Glomerular endothelial cell (primary cell): ENCODE measurements at regions not wholly inside any gene's neighbourhood (a gene's known extent, or its start where the extent isn't known, plus 50 kb on each side); places are given as distances from the start of the nearest gene placed in this dataset.

ENCODE experiments used
- DNase-seq: peaks from one replicate; pipeline ENCODE4 v3.0.0-alpha.2; 2011; ENCODE audit warnings: low read depth, low spot score; ENCODE audit errors: extremely low read depth

DNA sequence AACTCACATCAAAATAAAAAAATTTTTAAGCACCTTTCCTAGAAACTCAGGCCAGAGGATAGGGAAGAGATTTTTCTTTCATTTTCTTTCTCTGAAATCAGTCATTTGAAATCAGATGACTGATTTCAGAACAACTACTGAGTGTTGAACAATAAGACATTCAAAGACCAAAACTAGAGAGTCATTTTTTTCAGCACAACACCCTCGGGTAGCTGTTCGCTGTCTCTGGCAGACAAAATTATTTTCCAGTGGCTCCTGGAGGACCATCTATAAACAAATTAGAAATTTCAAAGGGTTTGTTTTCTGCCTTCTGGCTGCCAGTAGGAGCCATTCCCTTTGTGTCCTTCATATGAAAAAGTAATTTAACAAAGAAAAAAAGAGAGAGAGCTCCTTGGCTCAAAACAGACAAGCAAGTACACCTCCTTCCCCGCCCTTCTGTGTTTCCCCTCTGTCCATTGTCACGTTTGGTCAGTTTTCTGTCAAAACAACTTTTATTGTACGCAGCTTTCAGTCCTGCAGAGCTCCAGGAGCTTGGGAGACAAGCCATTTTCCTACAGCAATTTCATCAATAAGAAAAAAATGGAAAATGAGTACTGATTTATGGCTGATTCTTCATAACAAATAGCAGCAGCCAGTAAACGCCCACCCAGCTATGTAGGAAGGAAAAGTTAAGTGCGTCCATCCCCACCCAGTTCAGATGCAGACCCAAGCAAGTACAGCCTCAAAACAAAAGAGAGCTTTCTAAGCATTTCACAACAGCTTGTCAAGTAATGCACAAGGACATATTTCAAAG, 405.2 kb downstream of the ZNF608 start:
- DNase-seq: no peak

DNA sequence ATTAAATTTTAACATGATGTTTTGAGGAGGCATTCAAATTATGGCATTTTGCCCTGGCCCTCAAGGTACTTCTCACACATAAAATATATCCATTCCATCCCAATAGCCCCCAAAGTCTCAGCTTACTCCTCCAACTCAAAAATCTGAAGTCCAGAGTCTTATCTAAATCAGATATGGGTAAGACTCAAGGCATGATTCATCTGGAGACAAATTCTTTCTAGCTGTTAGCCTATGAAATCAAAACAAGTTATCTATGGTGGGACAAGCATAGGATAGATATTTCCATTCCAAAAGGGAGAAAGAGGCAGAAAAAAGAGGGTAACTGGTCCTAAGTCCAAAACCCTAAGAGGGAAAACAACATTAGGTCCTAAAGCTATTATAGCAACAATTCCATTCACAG, 408.4 kb downstream of the ZNF608 start:
- DNase-seq: no peak

DNA sequence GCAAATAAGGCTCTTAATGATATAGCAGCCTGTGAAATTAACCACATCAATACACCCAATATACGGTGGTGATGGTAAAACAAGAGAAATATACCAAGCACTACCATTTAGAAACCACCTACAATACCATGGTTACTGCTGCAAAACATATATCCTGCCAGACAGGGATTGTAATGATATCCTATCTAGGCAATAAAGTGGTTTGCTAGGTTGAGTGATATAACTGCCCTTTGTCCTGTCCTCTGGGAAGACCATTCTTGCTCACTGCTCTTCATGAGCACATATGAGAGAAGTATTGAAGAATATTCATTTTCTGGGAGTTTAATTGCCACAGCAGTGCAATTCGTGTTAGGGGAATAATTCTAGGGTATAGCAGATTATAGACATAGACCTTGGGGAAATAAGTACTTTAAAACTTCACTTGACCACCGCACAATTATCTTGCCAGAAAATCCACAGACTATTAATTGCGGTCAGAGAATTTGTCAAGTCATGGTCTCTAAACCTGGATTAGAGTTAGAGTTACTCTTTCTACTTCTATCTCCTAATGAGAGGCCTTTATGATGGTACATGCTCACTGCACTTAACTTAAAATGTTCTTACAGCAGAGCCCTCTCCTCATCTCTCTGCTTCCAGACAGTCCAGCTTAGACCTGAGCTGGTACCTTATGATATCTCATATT, 413.0 kb downstream of the ZNF608 start:
- no peak for DNase-seq

DNA sequence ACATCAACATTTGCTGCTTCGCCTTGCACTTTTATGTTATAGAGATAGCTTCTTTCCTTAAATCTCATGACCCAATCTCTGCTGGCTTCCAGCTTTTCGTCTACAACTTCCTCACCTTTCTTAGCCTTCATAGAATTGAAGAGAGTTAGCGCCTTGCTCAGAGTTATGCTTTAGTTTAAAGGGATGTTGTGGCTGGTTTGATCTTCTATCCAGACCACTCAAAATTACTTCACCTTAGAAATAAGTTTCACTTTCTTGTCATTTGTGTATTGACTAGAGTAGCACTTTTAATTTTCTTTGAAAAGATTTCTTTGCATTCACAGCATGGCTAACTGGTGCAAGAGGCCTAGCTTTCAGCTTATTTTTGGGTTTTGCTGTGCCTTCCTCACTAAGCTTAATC, 414.2 kb downstream of the ZNF608 start:
- DNase-seq: no peak

DNA sequence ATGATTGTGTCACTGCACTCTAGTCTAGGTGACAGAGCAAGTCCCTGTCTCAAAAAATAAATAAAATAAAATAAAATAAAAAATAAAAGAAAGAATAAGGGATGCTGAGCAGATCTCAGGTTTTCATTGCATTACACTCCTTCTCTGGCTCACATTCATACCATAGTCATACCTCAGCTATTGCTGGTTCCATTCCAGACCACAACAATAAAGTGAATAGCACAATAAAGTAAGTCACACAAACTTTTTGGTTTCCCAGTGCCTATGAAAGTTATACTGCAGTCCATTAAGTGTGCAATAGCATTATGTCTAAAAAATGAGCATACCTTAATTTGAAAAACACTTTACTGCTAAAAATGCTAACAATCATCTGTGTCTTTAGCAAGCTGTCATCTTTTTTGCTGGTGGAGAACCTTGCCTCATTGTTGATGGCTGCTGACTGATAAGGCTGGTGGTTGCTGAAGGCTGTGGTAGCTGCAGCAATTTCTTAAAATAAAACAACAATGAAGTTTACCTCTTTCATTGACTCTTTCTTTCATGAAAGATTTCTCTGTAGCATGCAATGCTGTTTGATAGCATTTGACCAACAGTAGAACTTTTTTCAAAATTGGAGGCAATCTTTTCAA, 415.7 kb downstream of the ZNF608 start:
- no peak for DNase-seq

DNA sequence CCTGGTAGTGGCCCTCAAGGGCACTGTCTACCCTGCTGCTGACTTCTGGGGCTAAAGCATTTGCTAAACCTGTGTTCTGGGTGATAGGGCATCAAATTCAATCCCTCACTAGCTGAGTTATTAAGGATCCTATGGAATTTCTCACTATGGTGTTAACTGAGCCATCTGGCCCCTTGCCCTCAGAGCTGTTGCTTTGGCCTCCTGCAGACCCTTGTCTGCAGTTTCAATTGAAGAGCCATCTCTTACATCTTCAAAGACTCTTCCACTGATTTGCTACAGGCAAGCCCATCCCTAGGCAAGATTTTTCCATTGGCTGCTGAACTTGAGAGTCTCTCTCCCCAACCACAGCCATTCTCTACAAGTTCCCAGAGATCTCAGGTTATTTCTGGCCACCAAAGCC, 418.2 kb downstream of the ZNF608 start:
- DNase-seq: no peak

DNA sequence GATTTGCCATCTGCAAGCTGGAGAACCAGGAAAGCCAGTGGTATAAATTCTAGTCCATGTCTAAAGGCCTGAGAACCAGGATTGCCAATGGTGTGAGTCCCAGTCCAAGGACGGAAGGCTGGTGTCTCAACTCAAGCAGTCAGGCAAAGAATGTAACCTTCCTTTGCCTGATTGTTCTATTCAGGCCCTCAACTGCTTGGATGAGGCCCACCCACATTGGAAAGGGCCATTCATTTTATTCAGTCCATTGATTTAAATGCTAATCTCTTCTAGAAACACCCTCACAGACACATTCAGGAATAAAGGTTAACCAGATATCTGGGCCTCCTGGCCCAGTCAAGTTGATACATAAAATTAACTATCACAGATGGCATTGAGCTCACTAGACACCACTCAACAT, 427.8 kb downstream of the ZNF608 start:
- DNase-seq: no peak

DNA sequence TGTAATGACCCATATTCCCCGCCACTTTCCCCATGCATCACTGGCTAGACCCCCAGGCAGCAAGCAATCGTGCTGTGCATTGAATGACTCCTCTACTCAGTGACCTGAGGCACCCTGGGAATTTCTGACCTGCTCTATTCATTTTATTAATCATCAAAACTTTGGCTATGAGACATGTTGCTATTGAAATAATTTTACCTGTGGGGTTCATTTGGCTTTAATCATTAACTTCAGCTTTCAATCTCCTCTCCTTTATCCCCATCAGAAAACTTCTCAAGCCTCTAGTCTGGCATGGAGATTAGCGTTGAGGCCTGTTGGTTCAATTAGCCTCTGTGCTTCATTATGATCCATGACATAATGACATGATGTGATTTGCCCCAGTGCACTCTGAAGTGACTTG, 429.0 kb downstream of the ZNF608 start:
- DNase-seq: no peak

DNA sequence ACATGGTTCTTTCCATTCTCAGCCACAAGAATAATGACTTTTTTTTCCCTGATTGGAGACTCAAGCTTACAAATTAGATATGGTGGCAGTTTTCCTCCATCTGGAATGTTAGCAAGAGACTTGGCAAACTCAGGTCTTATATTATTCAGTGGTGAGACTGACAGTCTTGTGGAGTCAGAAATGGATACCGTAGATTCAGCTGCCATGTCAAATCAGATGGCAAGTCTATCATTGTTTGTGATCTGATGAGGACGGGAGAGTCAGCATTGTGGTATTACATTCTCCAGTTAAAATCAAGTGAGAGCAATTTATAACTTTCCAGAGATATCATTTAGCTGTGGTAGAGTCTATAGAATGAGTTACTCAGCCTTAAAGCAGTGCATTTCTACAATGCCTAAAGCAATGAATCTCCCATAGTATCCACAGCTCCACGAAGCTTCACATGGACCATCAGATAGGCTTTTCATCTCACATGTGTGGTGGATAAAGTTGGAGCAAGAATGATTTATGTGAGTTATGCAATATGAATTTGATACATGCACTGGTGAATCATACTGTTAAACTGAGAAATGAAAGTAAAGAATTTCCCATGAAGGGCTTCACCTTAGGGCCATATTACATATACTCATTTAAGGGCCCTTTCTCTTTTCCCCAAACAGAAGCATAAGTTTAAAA, 430.6 kb downstream of the ZNF608 start:
- no peak for DNase-seq

DNA sequence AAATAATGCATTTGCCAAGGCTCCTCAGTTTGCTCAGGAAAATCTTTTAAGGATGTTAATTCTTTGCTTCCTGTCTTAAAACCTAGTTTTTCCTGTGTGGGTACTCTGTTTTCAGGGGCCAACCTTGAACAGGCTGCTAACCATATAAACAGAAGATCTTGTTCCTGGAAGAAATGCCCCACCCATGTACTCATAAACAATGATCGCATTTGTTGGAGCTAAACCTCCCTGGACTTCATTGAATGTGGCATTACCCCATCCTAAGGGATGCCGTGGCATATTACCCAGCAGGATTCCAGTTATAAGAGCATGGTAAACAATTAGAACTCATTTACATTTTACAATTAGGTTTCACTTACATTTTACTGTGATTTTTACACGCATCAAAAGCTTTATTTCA, 436.0 kb downstream of the ZNF608 start:
- DNase-seq: no peak

DNA sequence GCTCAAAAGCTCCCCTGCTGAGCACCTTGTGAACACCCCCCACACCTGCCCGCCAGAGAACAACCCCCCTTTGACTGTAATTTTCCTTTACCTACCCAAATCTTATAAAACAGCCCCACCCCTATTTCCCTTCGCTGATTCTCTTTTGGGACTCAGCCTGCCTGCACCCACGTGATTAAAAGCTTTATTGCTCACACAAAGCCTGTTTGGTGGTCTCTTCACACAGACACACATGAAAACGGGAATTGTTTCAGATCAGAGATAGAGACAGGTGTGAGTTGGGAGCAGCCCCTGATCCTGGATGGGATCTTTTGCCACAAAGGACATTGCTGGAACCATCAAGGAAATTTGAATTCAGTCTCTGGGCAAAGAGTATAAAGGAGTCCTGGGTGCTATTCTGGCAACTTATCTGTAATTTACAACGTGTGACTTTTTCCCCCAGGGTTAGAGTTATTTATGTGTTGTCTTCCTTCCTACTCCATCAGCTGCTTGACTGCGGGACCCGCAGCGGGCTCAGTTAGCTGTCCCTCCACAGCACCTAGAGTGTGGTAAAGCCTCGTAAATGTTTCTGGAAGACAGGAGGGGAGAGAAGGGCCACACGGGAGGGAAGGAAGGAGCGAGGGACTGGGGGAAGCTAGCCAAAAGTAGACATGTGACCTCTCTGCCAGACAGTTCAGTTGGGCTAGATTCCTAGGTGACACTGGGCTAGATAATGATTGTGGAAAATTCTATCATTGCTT, 437.0 kb downstream of the ZNF608 start:
- no peak for DNase-seq

DNA sequence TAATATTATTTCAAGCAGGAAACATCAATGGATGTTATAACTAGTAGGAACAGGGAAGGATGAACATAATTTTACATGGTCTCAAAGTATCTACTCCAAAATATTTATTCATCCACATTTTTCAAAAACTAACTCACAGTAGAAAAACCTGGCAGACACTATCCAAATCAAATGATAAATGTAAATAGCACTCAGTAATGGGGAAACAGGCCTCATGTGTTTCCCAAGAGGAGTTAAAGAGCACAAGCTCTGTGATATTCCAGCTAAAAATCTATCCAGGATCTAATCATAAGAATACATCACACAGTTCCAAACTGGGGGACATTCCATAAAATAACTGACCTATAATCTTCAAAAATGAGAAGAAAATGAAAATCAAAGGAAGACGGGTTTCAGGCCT, 443.1 kb downstream of the ZNF608 start:
- no peak for DNase-seq

DNA sequence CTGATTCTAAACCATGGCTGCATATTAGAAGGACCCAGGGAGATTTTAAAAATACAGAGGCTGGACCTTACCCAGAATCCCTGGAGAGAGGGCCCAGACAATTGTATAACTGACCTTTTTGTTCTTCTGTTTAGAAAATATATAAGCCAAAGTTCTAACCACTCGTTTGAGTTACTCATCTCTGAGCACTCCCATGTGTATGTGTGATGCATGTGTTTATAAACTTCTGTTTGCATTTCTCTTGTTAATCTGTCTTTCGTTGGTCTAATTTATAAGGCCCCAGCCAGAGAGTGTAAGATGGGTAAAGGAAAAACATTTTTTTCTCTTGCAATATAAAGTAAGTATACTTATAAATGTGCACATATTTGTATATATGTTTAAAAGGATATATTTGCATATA, 443.9 kb downstream of the ZNF608 start:
- DNase-seq: no peak

DNA sequence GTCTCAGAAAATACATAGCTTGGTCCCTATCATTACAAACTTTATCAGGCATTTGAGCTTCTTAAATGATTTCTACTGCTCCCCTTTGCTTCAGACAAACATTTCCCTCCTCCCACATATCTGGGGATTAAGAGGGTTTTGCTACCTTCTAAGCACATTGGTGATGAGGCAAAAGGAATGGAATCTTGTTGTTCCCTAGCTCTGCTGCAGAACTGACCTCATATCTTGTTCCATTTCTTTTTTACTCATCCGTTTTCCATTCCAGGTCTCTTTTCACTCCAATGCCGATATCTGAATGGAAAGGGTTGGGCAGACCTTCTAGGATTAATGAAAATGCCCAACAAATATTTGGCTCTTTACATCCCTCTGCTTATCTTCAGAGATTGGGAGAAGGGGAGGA, 444.6 kb downstream of the ZNF608 start:
- no peak for DNase-seq

DNA sequence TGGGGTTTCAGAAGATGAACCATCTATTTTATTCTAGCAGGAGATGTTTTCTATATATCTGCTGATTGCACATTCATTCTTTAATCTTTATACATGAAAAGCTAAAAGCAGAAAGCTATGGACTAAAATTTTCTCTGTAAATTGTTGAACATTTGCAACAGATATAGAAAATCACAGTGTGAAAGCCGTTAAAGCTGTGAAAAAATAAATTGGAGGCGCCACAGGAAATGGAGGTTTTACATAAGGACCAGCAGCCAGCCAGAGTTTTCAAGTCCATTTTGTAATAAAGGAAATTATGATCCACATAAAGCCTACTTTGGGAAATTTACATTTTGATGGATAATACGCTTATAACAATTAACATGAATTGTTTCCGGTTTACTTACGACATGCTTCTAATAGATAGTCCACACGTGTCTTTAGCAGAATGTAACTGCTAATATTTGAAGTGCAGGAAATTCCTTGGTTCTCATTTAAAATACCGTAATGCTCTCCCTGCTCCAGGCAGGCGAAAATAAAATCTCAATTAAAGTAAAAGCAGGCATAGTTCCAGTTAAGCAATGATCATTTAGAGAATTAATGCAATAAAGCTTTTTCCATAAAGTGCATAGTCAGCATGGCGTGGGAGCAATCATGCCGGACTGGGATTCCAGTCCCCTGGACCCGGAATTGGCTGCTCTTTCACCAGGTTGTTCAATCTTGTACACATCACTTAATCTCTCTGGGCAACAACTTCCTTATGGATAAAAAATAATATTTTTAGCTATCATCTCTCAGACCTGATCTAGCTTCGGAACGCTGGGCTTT, 445.4 kb downstream of the ZNF608 start:
- no peak for DNase-seq

DNA sequence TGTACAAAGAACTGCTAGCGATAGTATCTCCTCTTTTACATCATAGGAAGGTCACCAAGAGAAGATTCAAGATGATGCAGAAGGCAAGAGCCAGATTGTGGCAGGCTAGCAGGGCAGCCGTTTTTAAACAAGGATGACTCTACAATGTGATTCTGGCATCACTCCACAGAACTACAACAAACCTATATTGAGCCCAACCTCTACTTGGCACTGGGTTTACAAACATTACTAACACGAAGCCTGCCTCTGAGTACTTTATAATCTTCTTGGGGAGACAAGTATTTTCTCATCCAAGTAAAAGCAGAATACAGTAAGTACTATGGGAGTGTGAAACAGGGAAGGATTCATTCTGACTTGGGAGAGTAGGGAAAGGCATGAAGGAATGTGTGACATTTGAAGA, 448.6 kb downstream of the ZNF608 start:
- no peak for DNase-seq

DNA sequence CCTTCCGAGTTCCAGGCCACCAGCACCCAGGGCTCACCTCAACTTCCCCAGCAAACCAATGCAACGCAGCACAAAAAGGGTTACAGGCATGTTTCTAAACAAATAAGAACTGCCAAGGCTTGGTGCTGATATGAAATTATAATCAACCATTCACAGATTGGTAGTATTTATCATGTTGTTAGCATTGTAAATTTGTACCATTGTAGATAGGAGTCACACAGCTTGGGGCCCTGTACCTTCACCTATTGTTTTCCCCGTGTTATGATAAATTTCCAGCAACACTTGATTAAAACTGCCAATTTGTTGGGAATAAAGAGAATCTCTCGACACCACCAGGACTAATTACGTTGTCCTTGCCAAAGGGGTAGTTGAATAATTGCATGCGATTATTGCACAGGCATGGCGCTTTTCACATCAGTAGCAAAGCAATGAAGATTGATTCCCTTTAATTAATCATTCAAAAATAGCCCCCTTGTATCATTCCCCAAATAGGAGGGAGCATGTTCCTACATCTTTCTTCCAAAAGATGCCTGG, 454.1 kb downstream of the ZNF608 start:
- DNase-seq: no peak

DNA sequence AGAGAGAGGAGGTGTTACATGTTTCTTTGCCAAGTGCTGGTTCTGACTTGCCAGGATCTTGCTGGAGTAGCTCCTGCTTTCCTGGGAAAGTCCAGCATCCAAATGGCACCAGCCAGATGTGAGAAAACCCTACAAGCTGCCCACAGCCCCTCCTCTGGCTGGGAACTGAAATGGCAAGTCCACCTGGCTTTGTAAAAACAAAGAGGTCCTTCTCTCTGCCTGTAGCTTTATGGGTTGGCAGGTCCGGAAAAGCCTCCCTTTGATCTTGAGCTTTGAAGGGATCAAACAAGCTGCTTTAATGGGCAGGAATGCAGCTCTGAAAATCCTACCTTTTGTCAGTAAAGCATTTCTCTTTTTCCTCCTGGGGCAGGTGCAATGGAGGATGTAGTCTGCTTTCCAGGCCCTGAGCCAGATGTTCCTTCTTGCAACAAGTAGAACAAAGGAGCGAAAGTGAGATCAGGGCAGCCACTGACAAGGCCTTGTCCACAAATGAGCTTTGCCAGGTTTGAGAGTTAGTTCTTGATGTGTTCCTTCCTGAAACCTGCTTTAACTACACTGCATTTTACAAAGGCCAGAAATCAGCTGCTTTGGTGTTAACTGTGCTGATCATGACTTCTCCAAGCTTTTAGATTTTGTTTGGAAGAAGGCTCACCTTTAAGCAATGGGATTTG, 456.7 kb downstream of the ZNF608 start:
- DNase-seq: no peak

DNA sequence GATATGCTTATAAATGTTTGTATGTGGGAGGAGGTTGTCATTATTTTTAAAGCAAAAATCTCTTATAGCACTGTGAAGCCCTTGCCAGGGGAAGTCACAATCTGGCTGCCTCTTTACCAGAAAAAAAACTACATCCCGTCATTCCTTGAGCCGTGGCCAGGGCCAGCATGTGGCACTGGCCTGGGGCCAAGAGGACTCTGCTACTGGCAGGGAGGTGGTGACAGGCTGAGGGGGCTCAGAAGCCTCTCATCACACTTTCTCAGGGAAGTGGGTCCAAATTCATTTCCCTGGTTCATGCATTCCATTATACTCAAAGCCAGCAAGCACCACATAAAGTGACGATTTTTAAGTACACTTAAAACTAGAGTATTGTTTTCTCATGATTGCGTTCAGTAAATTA, 457.3 kb downstream of the ZNF608 start:
- no peak for DNase-seq
